ENCODE measurements at regions not wholly inside any gene's neighbourhood (a gene's known extent, or its start where the extent isn't known, plus 50 kb on each side); places are given as distances from the start of the nearest gene placed in this dataset.

- TF ChIP-seq CTCF (IDR thresholded peaks at IDR 0.05) = no peak
- TF ChIP-seq EP300 (IDR thresholded peaks at IDR 0.05) = no peak
These were observed 78.3 kb downstream of the CT47B1 start for GRCh38 chrX:120797188-120797851.

Data from sigmoid colon (tissue), 4 donors.